ENCODE measurements at regions not wholly inside any gene's neighbourhood (a gene's known extent, or its start where the extent isn't known, plus 50 kb on each side); places are given as distances from the start of the nearest gene placed in this dataset.

DNA sequence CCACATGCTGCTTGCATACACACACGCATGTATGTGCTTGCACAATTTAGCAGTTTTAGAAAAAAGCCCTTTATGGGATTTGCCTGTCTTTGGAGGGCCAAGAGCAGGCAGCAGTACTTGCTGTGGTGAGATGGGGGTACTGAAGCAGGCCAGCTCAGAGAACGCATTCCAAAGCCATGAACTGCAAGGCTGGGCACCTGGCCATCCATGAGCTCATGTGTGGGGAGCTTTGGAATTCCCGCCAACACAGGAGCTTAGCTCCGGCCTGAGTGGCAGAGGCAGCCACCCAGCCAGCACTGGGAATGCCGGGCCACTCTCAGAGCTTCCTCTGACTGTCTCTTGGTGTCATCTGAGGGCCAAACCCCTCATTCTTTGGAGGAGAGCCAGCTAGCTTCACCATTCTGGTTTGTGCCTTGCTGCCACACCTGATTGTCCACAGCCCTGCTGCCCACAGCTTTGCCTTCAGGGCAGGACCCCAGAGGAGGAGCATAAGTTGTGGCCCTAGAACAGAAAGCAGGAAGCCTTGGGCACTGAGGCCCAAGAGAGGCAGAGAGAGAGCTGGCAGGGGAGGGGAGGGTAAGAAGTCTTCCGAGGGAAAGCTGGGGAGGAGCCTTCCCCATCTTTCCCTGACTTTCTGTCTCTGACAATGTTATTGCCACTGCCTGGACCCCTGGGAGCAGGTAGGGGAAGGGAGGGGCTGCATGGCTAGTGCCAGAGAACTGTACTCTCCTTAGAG is 92.1 kb upstream of the POU3F1 start:
- DNase-seq (ENCODE audit: low read depth in 3 of 3), result no peak

- no peak for DNase-seq (ENCODE audit: low read depth in 3 of 3)
Measured at GRCh38 chr1:38137164-38137563, 90.6 kb upstream of the POU3F1 start.

DNA sequence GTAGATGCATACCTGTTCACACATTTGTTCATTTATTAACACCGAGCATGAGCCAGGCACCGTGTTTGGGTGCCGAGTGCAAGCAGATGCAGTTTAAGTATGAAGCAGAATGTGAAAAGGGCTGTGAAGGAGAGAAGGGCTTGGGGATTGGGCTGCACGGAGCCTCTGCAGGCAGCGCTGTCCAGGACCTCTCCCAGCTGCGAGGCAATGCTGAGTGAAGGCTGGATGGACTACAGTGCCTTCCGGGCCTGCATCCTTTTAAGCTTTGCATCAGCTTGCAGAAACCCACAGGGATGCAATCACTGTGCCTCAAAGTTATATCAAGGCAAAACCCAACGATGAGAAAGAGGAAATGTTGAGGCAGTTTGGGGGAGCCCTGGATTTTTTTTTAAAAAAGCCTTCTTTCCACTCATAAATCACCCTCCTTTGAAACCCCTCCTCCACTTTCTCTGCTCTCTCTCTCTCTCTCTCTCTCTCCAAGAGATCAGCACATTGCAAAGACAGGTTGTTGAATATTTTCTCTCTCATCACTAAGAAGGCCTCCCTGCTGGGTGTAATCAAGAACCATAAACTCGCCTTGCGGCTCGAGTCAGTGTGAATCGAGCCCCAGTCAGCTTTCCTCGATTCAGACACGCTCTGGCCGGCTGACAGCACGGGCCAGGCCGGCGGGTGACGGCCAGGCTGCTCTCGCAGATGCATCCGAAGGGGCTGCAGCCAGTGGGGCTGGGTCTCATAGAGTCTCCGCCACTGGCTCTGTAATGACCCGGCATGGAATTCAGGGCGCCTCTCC is 89.2 kb upstream of the POU3F1 start:
- DNase-seq (ENCODE audit: low read depth in 3 of 3), result no peak

DNA sequence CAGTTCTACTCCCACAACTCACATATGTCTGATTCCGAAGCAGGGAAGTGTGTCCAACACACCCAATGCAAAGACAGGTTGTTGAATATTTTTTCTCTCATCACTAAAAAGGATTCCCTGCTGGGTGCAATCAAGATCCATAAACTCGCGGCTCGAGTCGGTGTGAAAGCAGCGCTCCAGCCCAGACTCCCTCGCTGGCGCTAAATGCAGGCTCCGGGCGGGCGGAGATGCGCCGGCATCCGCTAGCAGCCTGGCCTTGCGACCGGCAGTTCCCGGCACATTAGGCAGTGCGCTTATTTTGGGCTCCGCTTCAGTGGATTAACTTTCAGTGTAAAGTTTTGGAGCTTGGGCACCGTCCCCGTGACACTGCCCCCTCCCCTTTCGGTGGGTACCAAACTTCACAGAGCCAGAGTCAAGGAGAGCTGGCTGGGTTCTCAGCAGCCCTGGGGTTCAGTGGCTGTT is 87.7 kb upstream of the POU3F1 start:
- DNase-seq (ENCODE audit: low read depth in 3 of 3), result no peak

DNA sequence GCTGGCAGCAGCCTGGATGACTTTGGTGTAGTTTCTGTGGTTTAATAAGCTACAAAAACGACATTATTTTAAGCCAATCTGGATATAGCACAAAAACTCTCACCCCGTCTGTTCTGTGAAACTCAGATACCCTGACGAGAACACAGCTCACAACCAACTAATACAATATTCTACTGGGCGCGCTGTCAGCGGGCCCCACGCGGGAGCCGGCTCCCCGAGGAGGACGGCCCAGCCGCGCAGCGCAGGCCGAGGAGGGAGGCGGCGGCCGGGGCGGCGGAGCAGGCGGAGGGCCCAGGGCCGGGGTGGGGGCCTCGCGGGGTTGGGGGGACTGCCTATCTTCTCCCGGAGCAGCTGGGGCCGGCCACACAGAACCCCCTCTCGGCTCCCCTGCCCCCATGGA is 87.2 kb upstream of the POU3F1 start:
- no peak for DNase-seq (ENCODE audit: low read depth in 3 of 3)

DNA sequence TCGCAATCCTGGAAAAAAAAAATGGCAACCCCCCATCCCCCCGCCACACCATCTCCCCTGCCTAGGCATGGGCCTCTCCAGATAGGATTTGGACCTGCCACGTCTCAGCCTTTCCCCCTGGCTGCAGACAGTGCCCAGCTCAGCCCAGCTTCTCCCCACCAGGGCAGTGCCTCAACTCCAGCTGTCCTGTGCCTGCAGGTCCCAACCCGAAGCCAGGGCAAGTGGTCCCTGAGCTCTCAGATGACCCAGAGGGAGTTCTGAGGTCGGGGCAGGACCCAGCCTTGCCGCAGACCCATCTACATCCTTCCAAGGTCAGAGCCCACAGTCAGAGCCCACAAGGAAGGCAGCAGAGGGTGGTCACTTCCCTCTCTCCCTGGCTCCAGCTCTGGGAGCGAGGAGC is 86.7 kb upstream of the POU3F1 start:
- no peak for DNase-seq (ENCODE audit: low read depth in 3 of 3)

DNA sequence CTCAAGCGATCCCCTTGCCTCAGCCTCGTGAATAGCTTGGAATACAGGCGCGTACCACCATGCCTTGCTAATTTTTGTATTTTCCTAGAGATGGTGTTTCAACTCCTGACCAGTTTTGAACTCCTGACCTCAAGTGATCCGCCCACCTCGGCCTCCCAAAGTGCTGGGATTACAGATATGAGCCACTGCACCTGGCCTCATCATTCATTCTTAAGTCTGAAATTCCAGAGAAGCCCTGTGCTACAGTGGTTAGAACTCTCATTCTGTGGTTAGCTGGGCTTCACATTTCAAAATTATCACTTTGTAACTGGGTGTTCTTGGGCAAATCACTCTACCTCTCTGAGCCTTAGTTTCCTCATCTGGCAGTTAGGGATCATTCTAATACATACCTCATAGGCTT is 86.1 kb upstream of the POU3F1 start:
- DNase-seq (ENCODE audit: low read depth in 3 of 3), result no peak

GRCh38 chr1:38131024-38131585 is 84.5 kb upstream of the POU3F1 start:
- DNase-seq (ENCODE audit: low read depth in 3 of 3), result no peak

DNA sequence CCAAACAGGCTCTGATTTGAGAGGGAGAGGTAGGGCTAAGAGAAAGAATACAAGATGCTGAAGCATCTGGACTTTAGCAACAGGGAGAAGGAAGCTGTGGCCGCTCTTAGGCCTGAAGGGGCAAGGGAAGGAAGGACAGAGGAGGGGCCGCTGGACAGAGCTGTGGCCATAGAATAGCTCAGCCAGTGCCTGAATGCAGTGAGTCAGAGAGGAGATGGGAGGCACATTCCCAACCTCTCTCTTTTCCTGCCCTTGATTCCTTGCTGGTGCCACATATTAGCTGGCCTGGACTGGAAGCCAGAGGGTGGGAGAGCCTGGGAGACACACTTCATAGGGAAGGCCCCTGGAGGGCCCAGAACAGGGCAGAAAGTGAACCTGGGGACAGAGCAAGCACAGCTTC is 83.4 kb upstream of the POU3F1 start:
- no peak for DNase-seq (ENCODE audit: low read depth in 3 of 3)

- no peak for DNase-seq (ENCODE audit: low read depth in 3 of 3)
Measured at GRCh38 chr1:38129473-38129872, 82.9 kb upstream of the POU3F1 start.

DNA sequence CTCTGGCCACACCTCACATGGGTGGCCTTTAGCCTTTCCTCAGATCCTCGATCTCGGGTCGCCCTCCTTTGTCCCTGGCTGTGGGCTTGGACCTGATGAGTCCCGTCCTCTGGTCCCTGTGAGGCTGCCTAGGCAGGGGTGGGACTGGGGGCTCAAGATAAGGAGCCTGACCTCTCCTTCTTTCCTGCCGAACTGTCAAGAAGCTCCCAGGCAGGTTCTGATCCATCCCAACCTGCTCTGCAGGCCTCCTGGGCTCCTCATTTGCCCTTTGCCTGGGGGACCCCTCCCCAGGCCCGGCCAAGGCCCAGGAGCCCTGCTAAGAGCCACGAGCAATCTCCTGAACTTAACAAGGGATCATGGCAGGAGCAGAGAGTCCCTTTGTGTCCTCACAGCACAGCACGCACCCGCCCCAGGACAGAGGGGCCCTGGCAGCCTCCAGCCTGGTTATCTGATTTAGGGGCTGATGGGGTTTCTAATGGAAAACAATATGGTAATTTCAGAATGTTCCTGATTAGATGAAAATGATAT is 82.4 kb upstream of the POU3F1 start:
- no peak for DNase-seq (ENCODE audit: low read depth in 3 of 3)

DNA sequence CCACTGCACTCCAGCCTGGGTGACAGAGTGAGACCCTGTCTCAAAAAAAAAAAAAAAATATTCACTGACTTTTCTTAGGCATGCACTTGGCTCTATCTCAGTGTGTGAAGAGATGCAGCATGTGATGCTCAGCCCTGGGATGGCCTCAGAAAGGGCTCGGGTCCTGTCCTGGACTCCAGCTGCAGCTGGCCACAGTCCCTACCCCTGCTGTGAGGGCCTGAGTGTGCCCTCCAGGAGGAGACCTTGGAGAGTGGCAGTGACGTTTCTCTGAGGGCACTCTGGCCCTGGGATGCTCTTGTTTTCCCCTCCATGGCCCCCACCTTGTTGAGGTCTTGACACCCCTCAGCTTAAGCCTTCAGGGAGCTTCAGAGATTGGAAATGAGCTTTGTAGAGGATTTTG is 81.9 kb upstream of the POU3F1 start:
- DNase-seq (ENCODE audit: low read depth in 3 of 3), result no peak

GRCh38 chr1:38127428-38127827 is 80.8 kb upstream of the POU3F1 start:
- DNase-seq (ENCODE audit: low read depth in 3 of 3), result no peak

DNA sequence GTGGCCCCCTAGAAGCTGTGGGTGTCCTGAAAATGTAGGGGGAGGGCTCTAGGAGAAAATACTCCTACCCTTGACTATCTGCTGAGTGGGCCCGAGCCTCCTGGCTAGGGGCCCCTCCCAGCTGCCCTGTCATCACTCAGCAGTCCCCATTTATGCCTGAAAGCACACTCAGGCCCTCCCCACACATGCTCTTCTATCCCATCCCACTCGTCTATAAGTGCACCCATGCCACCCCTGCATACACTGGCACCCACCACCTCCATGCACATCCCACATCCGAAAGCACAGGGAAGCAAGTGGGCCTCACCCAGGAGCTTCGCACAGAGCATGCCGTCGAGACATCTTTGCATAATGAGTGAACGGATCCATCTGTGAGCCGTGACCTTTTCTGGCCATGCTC is 80.4 kb upstream of the POU3F1 start:
- no peak for DNase-seq (ENCODE audit: low read depth in 3 of 3)

GRCh38 chr1:38125837-38126520 is 79.4 kb upstream of the POU3F1 start:
- no peak for DNase-seq (ENCODE audit: low read depth in 3 of 3)

DNA sequence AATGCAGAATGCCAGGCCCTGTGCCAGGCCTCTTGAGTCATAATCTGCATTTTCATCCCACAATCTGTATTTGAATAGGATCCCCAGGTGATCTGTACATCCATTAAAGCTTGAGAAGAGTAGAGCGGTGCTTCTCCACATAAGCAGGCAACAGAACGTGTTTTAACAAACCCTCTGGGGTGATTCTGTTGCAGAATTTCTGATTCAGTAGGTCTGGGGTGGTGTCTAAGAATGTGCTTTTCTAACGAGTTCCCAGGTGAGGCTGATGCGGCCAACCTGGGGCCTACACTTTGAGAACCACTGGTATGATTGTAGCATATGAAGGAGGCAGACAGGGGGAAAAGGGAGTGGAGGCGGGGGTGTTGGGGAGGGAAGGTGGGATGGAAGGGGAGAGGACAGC is 78.4 kb upstream of the POU3F1 start:
- DNase-seq (ENCODE audit: low read depth in 3 of 3), result no peak

DNA sequence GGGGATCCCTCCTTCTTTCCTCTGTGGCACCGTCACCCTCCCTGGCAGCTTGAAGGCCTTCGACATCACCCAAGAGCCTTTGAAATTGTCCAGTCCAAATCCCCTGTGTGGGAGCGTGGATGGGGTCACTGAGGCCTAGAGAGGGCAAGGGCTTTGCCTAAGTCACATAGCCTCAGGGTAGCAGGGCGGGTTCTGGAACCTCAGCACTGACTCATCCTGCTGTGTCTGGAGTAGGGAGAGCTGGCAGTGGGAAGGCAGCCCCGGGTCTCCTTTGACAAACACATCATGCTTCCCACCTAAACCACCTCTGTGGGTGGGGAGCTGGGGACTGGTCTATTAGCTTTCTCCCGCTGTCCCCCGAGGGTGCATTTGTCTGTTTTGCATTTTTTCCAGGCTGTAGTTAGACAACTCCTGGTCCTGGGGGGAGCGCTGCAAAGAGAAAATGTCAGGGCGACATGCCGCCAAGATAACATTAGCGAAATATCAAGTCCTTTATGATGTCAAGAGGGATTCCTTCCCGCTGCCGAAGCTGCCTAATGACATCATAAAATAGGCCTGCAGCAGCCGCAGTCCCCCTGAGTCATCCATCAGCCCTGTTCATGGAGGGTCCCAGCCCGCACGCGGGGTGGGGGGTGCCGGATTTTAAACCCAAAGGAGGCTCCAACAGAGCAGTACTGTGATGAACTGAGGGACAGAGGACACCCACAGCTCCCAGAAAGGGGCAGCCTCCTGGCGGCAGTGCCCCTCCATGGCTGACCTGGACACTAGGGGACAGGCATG is 77.0 kb upstream of the POU3F1 start:
- no peak for DNase-seq (ENCODE audit: low read depth in 3 of 3)

DNA sequence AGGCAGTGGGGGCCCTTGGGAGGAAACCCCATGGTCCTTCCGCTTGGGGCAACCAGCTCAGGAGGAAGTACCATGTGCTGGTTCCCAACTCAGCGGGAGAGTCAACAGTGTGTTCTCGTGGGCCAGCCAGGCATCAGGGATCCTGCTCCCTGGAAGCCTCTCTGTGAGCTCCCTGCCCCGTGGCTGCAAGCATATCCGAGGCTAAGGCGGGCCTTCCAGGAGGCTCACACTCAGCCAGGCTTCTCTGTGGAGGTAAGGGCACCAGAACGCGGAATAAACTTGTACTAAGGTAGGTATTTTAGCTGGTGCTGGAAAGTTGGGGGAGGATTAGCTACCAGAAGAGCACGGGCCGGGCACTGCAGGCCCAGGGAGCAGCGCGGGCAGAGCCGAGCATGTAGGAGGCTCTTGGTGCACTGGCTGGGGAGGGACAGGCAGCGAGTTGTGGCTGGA is 74.7 kb upstream of the POU3F1 start:
- no peak for DNase-seq (ENCODE audit: low read depth in 3 of 3)

DNA sequence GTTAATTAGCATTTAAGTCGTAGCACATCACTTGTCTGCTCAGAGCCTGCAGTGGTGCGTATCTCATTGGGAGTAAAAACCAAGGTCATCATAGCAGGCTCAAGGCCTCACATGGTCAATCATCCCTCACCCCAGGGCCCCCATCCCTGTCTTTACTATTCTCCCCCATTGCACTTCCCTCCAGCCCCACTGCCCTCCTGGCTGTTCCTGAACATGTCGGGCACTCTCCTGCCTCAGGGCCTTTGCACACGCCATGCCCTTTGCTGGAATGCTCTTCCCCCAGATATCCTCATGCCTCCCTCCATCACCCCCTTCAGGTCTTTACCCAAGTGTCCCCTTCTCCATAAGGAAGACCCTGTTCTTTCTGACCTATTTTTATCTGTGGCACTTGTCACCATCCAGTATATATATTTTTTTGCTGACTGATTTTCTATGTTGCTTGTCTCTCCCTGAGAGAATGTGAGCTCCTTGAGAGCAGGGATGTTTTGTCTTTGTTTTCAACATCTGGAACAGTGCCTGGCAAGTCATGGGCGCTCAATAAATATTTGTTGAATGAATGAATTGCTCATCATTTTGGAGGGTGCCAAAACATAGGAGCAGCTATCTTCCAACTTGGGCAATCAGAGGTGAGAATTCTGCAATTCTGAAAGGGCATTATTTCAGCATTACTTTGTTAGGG is 74.1 kb upstream of the POU3F1 start:
- DNase-seq (ENCODE audit: low read depth in 3 of 3), result no peak

DNA sequence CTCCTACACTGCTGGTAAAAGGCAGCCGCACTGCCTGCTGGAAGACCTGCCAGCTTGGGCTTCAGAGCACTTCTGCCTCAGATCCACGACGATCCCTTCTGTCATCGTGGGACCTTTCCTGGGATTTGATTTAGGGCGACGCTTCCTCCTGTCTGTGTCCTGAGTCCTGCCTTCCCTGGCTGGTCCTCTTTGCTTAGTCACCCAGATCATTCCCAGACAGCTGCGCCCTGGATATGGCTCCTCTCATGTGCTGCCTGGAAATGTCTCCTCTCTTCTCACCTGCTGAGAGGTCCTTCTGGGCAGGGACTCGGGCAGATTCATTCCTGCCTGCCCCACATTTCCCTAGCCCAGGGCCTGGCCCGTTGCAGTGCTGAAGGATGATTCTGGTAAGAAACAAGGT is 72.4 kb upstream of the POU3F1 start:
- no peak for DNase-seq (ENCODE audit: low read depth in 3 of 3)

GRCh38 chr1:38117444-38117887 is 70.9 kb upstream of the POU3F1 start:
- DNase-seq (ENCODE audit: low read depth in 3 of 3), result no peak

All from stimulated activated CD4-positive, alpha-beta T cell treated with anti-CD3 and anti-CD28 coated beads, TNF-alpha, amount 100 ng/mL, for 48 hours (primary cell).